GM21447 (cell line): ENCODE measurements at regions not wholly inside any gene's neighbourhood (a gene's known extent, or its start where the extent isn't known, plus 50 kb on each side); places are given as distances from the start of the nearest gene placed in this dataset.

Source experiments
- ATAC-seq: cut with Tn5 transposase; IDR thresholded peaks from one replicate; pipeline ENCODE4 v1.9.1; 2021; ENCODE audit not compliant: unreplicated experiment

- ATAC-seq = no peak
These were observed 68.3 kb upstream of the TBC1D5 start for GRCh38 chr3:17810759-17811158.

- no peak for ATAC-seq
These were observed 66.6 kb upstream of the TBC1D5 start for GRCh38 chr3:17808994-17809393.

- ATAC-seq = no peak
These were observed 64.4 kb upstream of the TBC1D5 start for GRCh38 chr3:17806876-17807275.

- no peak for ATAC-seq
These were observed 63.8 kb upstream of the TBC1D5 start for GRCh38 chr3:17806201-17806600.

- no peak for ATAC-seq
These were observed 63.1 kb upstream of the TBC1D5 start for GRCh38 chr3:17805461-17805940.

GRCh38 chr3:17802950-17803349, 60.5 kb upstream of the TBC1D5 start:
- ATAC-seq = peak; percentile 76

- no peak for ATAC-seq
These were observed 58.7 kb upstream of the TBC1D5 start for GRCh38 chr3:17801131-17801530.

- ATAC-seq = no peak
These were observed 57.8 kb upstream of the TBC1D5 start for GRCh38 chr3:17800232-17800631.

- no peak for ATAC-seq
These were observed 56.9 kb upstream of the TBC1D5 start for GRCh38 chr3:17799312-17799711.

GRCh38 chr3:17798000-17798399, 55.6 kb upstream of the TBC1D5 start:
- ATAC-seq = no peak

GRCh38 chr3:17795711-17796110, 53.3 kb upstream of the TBC1D5 start:
- ATAC-seq = no peak

- no peak for ATAC-seq
These were observed 52.8 kb upstream of the TBC1D5 start for GRCh38 chr3:17795280-17795679.

- no peak for ATAC-seq
These were observed 51.2 kb upstream of the TBC1D5 start for GRCh38 chr3:17793542-17794195.
